ENCODE measurements at regions not wholly inside any gene's neighbourhood (a gene's known extent, or its start where the extent isn't known, plus 50 kb on each side); places are given as distances from the start of the nearest gene placed in this dataset.

- TF ChIP-seq CTCF (IDR thresholded peaks at IDR 0.05; ENCODE audit: control extremely low read depth in 1 of 3, insufficient read depth in 1 of 3, low read depth in 1 of 3, low read length in 3 of 3): no peak
- no peak for TF ChIP-seq POLR2A (IDR thresholded peaks at IDR 0.05; ENCODE audit: control extremely low read depth in 1 of 2, low read depth in 2 of 2, low read length in 2 of 2)
- TF ChIP-seq ASH2L (IDR thresholded peaks at IDR 0.05; ENCODE audit: low read length): no peak
- no peak for TF ChIP-seq RAD21 (IDR thresholded peaks at IDR 0.05 in 1 of 2, conservative IDR thresholded peaks at IDR 0.05 in 1 of 2; ENCODE audit: low read depth in 2 of 2, low read length in 2 of 2)
Observed at GRCh38 chr3:170737498-170738162, 132.4 kb downstream of the RPL22L1 start.
